A549 (cell line): ENCODE measurements at regions not wholly inside any gene's neighbourhood (a gene's known extent, or its start where the extent isn't known, plus 50 kb on each side); places are given as distances from the start of the nearest gene placed in this dataset.

ENCODE experiments used
- CEBPB ChIP-seq, 2 experiments: fragments of >200 bp in 1 of 2; sonication (Bioruptor Twin) in 1 of 2; formaldehyde crosslinking in 1 of 2; IDR thresholded peaks; 2 replicates each; pipeline ENCODE4 v1.6.1; 2012 to 2016
- CTCF ChIP-seq: fragments of >200 bp; sonication (Bioruptor Twin); formaldehyde crosslinking; IDR thresholded peaks from 3 replicates; pipeline ENCODE4 v1.5.1; 2016
- EP300 ChIP-seq, 2 experiments: fragments of >200 bp; sonication (Bioruptor Twin); formaldehyde crosslinking; IDR thresholded peaks; 2 replicates in 1 of 2; 3 replicates in 1 of 2; pipeline ENCODE4 v1.6.1; 2016 to 2017
- JUN ChIP-seq, 2 experiments: fragments of >200 bp; sonication (Bioruptor Twin); formaldehyde crosslinking; IDR thresholded peaks; 2 replicates in 1 of 2; 3 replicates in 1 of 2; pipeline ENCODE4 v1.6.1; 2016 to 2017
- JUNB ChIP-seq: fragments of >200 bp; sonication (Bioruptor Twin); formaldehyde crosslinking; IDR thresholded peaks from 2 replicates; pipeline ENCODE4 v1.6.1; 2016
- MAX ChIP-seq: IDR thresholded peaks from 2 replicates; pipeline ENCODE4 v1.6.1; 2012
- PBX3 ChIP-seq: IDR thresholded peaks from 2 replicates; pipeline ENCODE4 v1.6.1; 2012
- POLR2A ChIP-seq: IDR thresholded peaks from 2 replicates; pipeline ENCODE4 v1.6.1; 2012; ENCODE audit warnings: mild to moderate bottlenecking, low read length
- RCOR1 ChIP-seq: fragments of 150-350 bp; IDR thresholded peaks from 2 replicates; pipeline ENCODE4 v1.6.1; 2014; ENCODE audit warnings: antibody characterized with exemption, low read length, low read depth
- REST ChIP-seq: fragments of 200-600 bp; sonication (generic); IDR thresholded peaks from 2 replicates; pipeline ENCODE4 v1.6.1; 2016; ENCODE audit warnings: antibody characterized with exemption, mild to moderate bottlenecking, moderate library complexity
- RNF2 ChIP-seq: fragments of 200-600 bp; sonication (generic); IDR thresholded peaks from 2 replicates; pipeline ENCODE4 v1.6.1; 2016; ENCODE audit warnings: low read depth, mild to moderate bottlenecking, antibody characterized with exemption, moderate library complexity, borderline replicate concordance
- USF2 ChIP-seq: fragments of 450-650 bp; IDR thresholded peaks from 2 replicates; pipeline ENCODE4 v1.6.1; 2014; ENCODE audit warnings: antibody characterized with exemption
- ZFP36 ChIP-seq: fragments of 450-650 bp; IDR thresholded peaks from 2 replicates; pipeline ENCODE4 v1.6.1; 2014; ENCODE audit warnings: borderline replicate concordance; ENCODE audit not compliant: partially characterized antibody

DNA sequence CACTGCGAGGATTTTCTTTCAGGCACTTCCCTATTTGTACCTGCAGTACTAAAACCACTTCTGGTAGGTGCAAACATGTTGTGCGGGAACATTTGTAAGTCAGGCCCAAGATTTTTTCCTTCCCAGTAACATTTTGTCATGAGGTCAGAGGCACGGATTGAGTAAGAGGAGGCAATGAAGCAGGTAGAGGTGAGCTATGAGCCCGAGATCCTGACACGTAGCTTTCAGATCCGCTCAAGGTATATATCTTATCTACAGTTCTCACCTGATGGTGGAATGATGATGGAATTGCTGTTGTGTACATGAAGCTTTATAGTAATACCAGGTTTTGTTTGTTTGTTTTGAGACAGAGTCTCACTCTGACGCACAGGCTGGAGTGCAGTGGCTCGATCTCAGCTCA is 497.5 kb downstream of the NR2F2 start:
- no peak for TF ChIP-seq REST
- no peak for TF ChIP-seq POLR2A
- TF ChIP-seq JUN (IDR thresholded peaks at IDR 0.05) = no peak
- TF ChIP-seq EP300 (IDR thresholded peaks at IDR 0.05) = no peak
- TF ChIP-seq CTCF = no peak
- no peak for TF ChIP-seq RNF2
- no peak for TF ChIP-seq JUNB
- no peak for TF ChIP-seq PBX3
- no peak for TF ChIP-seq CEBPB (IDR thresholded peaks at IDR 0.05)
- TF ChIP-seq MAX = no peak
- no peak for TF ChIP-seq ZFP36
- TF ChIP-seq RCOR1 = no peak
- no peak for TF ChIP-seq USF2
